GM12878 (cell line): ENCODE measurements at regions not wholly inside any gene's neighbourhood (a gene's known extent, or its start where the extent isn't known, plus 50 kb on each side); places are given as distances from the start of the nearest gene placed in this dataset.

ENCODE experiments used
- ATAC-seq: fragments of 200-7000 bp; cut with Tn5 transposase; 3 replicates; pipeline ENCODE4 v1.9.1; 2020; ENCODE audit warnings: mild to moderate bottlenecking, moderate library complexity
- BruUV-seq: library from RNA; stranded (reverse); fragments of 400-500 nt; replicated peaks from 2 replicates; lab custom pipeline; 2021; lab: Mats Ljungman, UMichigan
- CTCF ChIA-PET: fragments of 300-600 bp; sonication (Branson Sonifier 250); formaldehyde crosslinking; extraction: SDS; loops from one replicate; lab custom pipeline; 2021; ENCODE audit warnings: inconsistent platforms; lab: Yijun Ruan, JAX
- POLR2A ChIA-PET: fragments of 350-600 bp; formaldehyde crosslinking; extraction: SDS; loops from one replicate; lab custom pipeline; 2021; ENCODE audit warnings: inconsistent platforms; lab: Charles Lee
- RAD21 ChIA-PET: fragments of 300-600 bp; sonication (Branson Sonifier 250); formaldehyde crosslinking; loops from one replicate; lab custom pipeline; 2023; ENCODE audit warnings: antibody characterized with exemption; ENCODE audit not compliant: unreplicated experiment; lab: Charles Lee
- SMC1A ChIA-PET: fragments of 300-600 bp; sonication (Branson Sonifier 250); formaldehyde crosslinking; loops from one replicate; lab custom pipeline; 2023; ENCODE audit not compliant: unreplicated experiment, uncharacterized antibody; lab: Charles Lee
- DNase-seq: peaks from one replicate; pipeline ENCODE4 v3.0.0-alpha.2; 2011; ENCODE audit warnings: low read depth, low spot score
- FAIRE-seq: peaks from 3 replicates; lab custom pipeline; 2011; peaks lifted over from hg19 to GRCh38; lab: Jason Lieb, UNC
- H2AFZ ChIP-seq: 2 replicates; pipeline ENCODE4 v1.6.0; 2011; ENCODE audit warnings: low read depth, low read length, control low read depth; ENCODE audit not compliant: control insufficient read depth
- H3K27ac ChIP-seq: 2 replicates; pipeline ENCODE4 v1.5.1; 2011; ENCODE audit warnings: control low read depth; ENCODE audit not compliant: control insufficient read depth, insufficient read depth
- H3K27me3 ChIP-seq, 2 experiments: replicated peaks in 1 of 2; 2 replicates each; pipeline versions ENCODE4 v1.6.0 to v1.6.1; 2011; ENCODE audit warnings: low read length in 1 of 2; ENCODE audit not compliant: control insufficient read depth in 2 of 2, insufficient read depth in 2 of 2
- H3K36me3 ChIP-seq, 2 experiments: 2 replicates each; pipeline ENCODE4 v1.5.1; 2011; ENCODE audit warnings: low read length in 1 of 2; ENCODE audit not compliant: control insufficient read depth in 2 of 2, insufficient read depth in 2 of 2
- H3K4me1 ChIP-seq: 2 replicates; pipeline ENCODE4 v1.6.1; 2011; ENCODE audit warnings: mild to moderate bottlenecking, low read length, moderate library complexity, mixed read lengths; ENCODE audit not compliant: control insufficient read depth, insufficient read depth
- H3K4me2 ChIP-seq: 2 replicates; pipeline ENCODE4 v1.6.0; 2011; ENCODE audit warnings: control low read depth; ENCODE audit not compliant: control insufficient read depth, insufficient read depth
- H3K4me3 ChIP-seq: fragments of 200-600 bp; sonication (generic); 2 replicates; pipeline ENCODE4 v1.5.1; 2016
- H3K79me2 ChIP-seq: 2 replicates; pipeline ENCODE4 v1.6.0; 2011; ENCODE audit warnings: low read length; ENCODE audit not compliant: control insufficient read depth, insufficient read depth
- H3K9ac ChIP-seq: 2 replicates; pipeline ENCODE4 v1.8.0; 2011; ENCODE audit warnings: low read length, control low read depth, mixed read lengths; ENCODE audit not compliant: control insufficient read depth, insufficient read depth
- H3K9me3 ChIP-seq: replicated peaks from 3 replicates; pipeline ENCODE4 v1.5.1; 2011; ENCODE audit warnings: mild to moderate bottlenecking, low read length; ENCODE audit not compliant: control insufficient read depth, insufficient read depth
- H4K20me1 ChIP-seq: 2 replicates; pipeline ENCODE4 v1.6.0; 2011; ENCODE audit not compliant: control insufficient read depth, insufficient read depth
- BRCA1 ChIP-seq: IDR thresholded peaks from 2 replicates; pipeline ENCODE4 v1.6.1; 2011; ENCODE audit warnings: low read depth, low read length, improper control_type of control experiment
- HDAC6 ChIP-seq: fragments of 200-600 bp; sonication (generic); IDR thresholded peaks from one replicate; pipeline ENCODE4 v1.8.0; 2017; ENCODE audit warnings: antibody characterized with exemption; ENCODE audit not compliant: unreplicated experiment
- IKZF2 ChIP-seq, 2 experiments: fragments of 450-650 bp; IDR thresholded peaks; 2 replicates each; pipeline ENCODE4 v1.6.1; 2017; ENCODE audit warnings: mild to moderate bottlenecking in 2 of 2, moderate library complexity in 2 of 2
- MLLT1 ChIP-seq: fragments of 450-650 bp; IDR thresholded peaks from 2 replicates; pipeline ENCODE4 v1.6.1; 2016; ENCODE audit warnings: mild to moderate bottlenecking
- RB1 ChIP-seq: fragments of 450-650 bp; formaldehyde crosslinking; IDR thresholded peaks from 2 replicates; pipeline ENCODE4 v1.6.1; 2017; ENCODE audit warnings: mild to moderate bottlenecking, borderline replicate concordance
- RELB ChIP-seq: fragments of 450-650 bp; IDR thresholded peaks from 2 replicates; pipeline ENCODE4 v1.6.1; 2017; ENCODE audit warnings: low read depth, mild to moderate bottlenecking, moderate library complexity
- REST ChIP-seq: IDR thresholded peaks from 2 replicates; pipeline ENCODE4 v1.6.1; 2012; ENCODE audit warnings: mild to moderate bottlenecking, low read depth, low read length
- SPI1 ChIP-seq: IDR thresholded peaks from 2 replicates; pipeline ENCODE4 v1.6.1; 2011; ENCODE audit warnings: low read depth, mild to moderate bottlenecking, low read length, moderate library complexity, borderline replicate concordance; ENCODE audit not compliant: insufficient read depth
- ZBTB40 ChIP-seq: fragments of 450-650 bp; IDR thresholded peaks from 2 replicates; pipeline ENCODE4 v1.6.1; 2016; ENCODE audit warnings: mild to moderate bottlenecking, moderate library complexity, borderline replicate concordance
- WGBS: methylation state at CpG from one replicate; pipeline ENCODE4 v1.1.6; 2016; ENCODE audit warnings: low lambda C conversion rate; ENCODE audit not compliant: insufficient replicate concordance, insufficient coverage; ENCODE audit errors: missing lambda C conversion rate; 5-methylcytosine and 5-hydroxymethylcytosine counted together
- in situ Hi-C: fragments of 300-500 bp; cut with MboI; formaldehyde crosslinking; loops from 9 replicates; pipeline ENCODE4 v1.14.3; 2018; ENCODE audit warnings: mixed read lengths
- intact Hi-C: fragments of 100-400 bp; cut with micrococcal nuclease; formaldehyde crosslinking; loops from one replicate; pipeline ENCODE4 v1.14.2; 2022; ENCODE audit not compliant: unreplicated experiment

- ATAC-seq, result no peak
- no peaks in the 10 kb centered on the region for H4K20me1 ChIP-seq
- no TSS peak for BruUV-seq
- H3K27ac ChIP-seq, result no peak overlapping the region
- no peaks in the 10 kb centered on the region for H3K79me2 ChIP-seq
- ChIA-PET CTCF (no interaction called here), RAD21 (no interaction called here), SMC1A (no interaction called here), POLR2A (no interaction called here)
- TF ChIP-seq ZBTB40 (no peak), SPI1 (no peak), RELB (no peak), RB1 (no peak), HDAC6 (no peak), IKZF2 (IDR thresholded peaks at IDR 0.05) (no peak), BRCA1 (no peak), REST (no peak), MLLT1 (no peak)
- H3K4me1 ChIP-seq, result no peaks in the 10 kb centered on the region
- no peak overlapping the region for H3K9ac ChIP-seq
- 44% methylated on average over 11 of the region's 11 CpGs for WGBS
- peaks cover 0 to 3% of the 10 kb centered on the region in 2 experiments for H3K27me3 ChIP-seq
- intact Hi-C loops (no loop called here), in situ Hi-C loops (no loop called here)
- H3K4me2 ChIP-seq, result no peak overlapping the region
- DNase-seq, result no peak
- H3K36me3 ChIP-seq, result no peaks in the 10 kb centered on the region
- FAIRE-seq, result no peak
- no peaks in the 10 kb centered on the region for H3K9me3 ChIP-seq
- H3K4me3 ChIP-seq, result no peak overlapping the region
- no peak overlapping the region for H2AFZ ChIP-seq
These were observed 261.9 kb downstream of the SYK start for GRCh38 chr9:91063471-91063870.
